ENCODE measurements at regions not wholly inside any gene's neighbourhood (a gene's known extent, or its start where the extent isn't known, plus 50 kb on each side); places are given as distances from the start of the nearest gene placed in this dataset.

- TF ChIP-seq CTCF (IDR thresholded peaks at IDR 0.05) (no peak), EZH2 (IDR thresholded peaks at IDR 0.05; ENCODE audit: borderline replicate concordance, insufficient read depth, low read depth, low read length, poor library complexity, severe bottlenecking) (no peak)
These were observed 83.2 kb downstream of the DHRS2 start for GRCh38 chr14:23719225-23719985.

Data from B cell (primary cell).